Peyer's patch (tissue), 4 donors: ENCODE measurements at regions not wholly inside any gene's neighbourhood (a gene's known extent, or its start where the extent isn't known, plus 50 kb on each side); places are given as distances from the start of the nearest gene placed in this dataset.

Source experiments
- DNase-seq, 3 donors: peaks; one replicate each; pipeline ENCODE4 v3.0.0-alpha.2; 2017 to 2019
- H3K27ac ChIP-seq, 4 donors: fragments of 200-600 bp; sonication (generic); one replicate each; pipeline ENCODE4 v1.5.1; 2016 to 2019
- H3K27me3 ChIP-seq, 2 donors: fragments of 200-600 bp; sonication (generic); one replicate each; pipeline ENCODE4 v1.5.1; 2019
- H3K36me3 ChIP-seq, 3 donors: fragments of 200-600 bp; sonication (generic); one replicate each; pipeline ENCODE4 v1.5.1; 2016 to 2019
- H3K4me1 ChIP-seq, 4 donors: fragments of 200-600 bp; sonication (generic); one replicate each; pipeline ENCODE4 v1.5.1; 2016 to 2019
- H3K4me3 ChIP-seq, 4 donors: fragments of 200-600 bp; sonication (generic); 1 replicate in 3 of 4; 2 replicates in 1 of 4; pipeline ENCODE4 v1.5.1; 2016 to 2019; ENCODE audit warnings: mild to moderate bottlenecking in 1 of 4
- H3K9me3 ChIP-seq, 4 donors: fragments of 200-600 bp; sonication (generic); one replicate each; pipeline ENCODE4 v1.5.1; 2016 to 2019; ENCODE audit warnings: mild to moderate bottlenecking in 1 of 4
- CTCF ChIP-seq, 6 experiments: fragments of 450-650 bp in 4 of 6; fragments of 200-600 bp in 2 of 6; sonication (generic) in 1 of 6; IDR thresholded peaks; one replicate each; pipeline ENCODE4 v1.5.1; 2017 to 2019; ENCODE audit warnings: antibody characterized with exemption in 6 of 6, mild to moderate bottlenecking in 3 of 6, moderate library complexity in 1 of 6
- POLR2A ChIP-seq, 2 donors: fragments of 450-650 bp; IDR thresholded peaks; one replicate each; pipeline ENCODE4 v1.5.1; 2017; ENCODE audit warnings: antibody characterized with exemption in 2 of 2, mild to moderate bottlenecking in 2 of 2, moderate library complexity in 2 of 2

GRCh38 chr4:189385098-189385497, 555.6 kb upstream of the FRG1 start:
- H3K27me3 ChIP-seq, result no peaks in the 10 kb centered on the region
- no peak for DNase-seq
- no peak overlapping the region for H3K4me3 ChIP-seq
- no peaks in the 10 kb centered on the region for H3K4me1 ChIP-seq
- no peaks in the 10 kb centered on the region for H3K9me3 ChIP-seq
- no peaks in the 10 kb centered on the region for H3K36me3 ChIP-seq
- no peak for TF ChIP-seq CTCF (IDR thresholded peaks at IDR 0.05)
- TF ChIP-seq POLR2A (IDR thresholded peaks at IDR 0.05), result no peak
- no peak overlapping the region for H3K27ac ChIP-seq

- Histone ChIP-seq H3K27me3 (no peaks in the 10 kb centered on the region), H3K27ac (no peak overlapping the region), H3K9me3 (no peaks in the 10 kb centered on the region), H3K4me3 (no peak overlapping the region), H3K36me3 (no peaks in the 10 kb centered on the region), H3K4me1 (no peaks in the 10 kb centered on the region)
- DNase-seq, result no peak
- no peak for TF ChIP-seq CTCF (IDR thresholded peaks at IDR 0.05)
- no peak for TF ChIP-seq POLR2A (IDR thresholded peaks at IDR 0.05)
Measured at GRCh38 chr4:189385579-189385978, 555.1 kb upstream of the FRG1 start.

GRCh38 chr4:189396435-189396834, 544.2 kb upstream of the FRG1 start:
- Histone ChIP-seq H3K36me3 (no peaks in the 10 kb centered on the region), H3K27ac (no peak overlapping the region), H3K4me3 (no peak overlapping the region), H3K4me1 (no peaks in the 10 kb centered on the region), H3K27me3 (no peaks in the 10 kb centered on the region), H3K9me3 (no peaks in the 10 kb centered on the region)
- no peak for DNase-seq
- TF ChIP-seq POLR2A (IDR thresholded peaks at IDR 0.05) (no peak), CTCF (IDR thresholded peaks at IDR 0.05) (no peak)

GRCh38 chr4:189404271-189404670, 536.4 kb upstream of the FRG1 start:
- no peak for DNase-seq
- Histone ChIP-seq H3K27ac (no peak overlapping the region), H3K27me3 (no peaks in the 10 kb centered on the region), H3K4me3 (no peak overlapping the region), H3K36me3 (no peaks in the 10 kb centered on the region), H3K4me1 (no peaks in the 10 kb centered on the region), H3K9me3 (peaks cover 0 to 3% (median 0%) of the 10 kb centered on the region in 4 donors)
- no peak for TF ChIP-seq POLR2A (IDR thresholded peaks at IDR 0.05)
- TF ChIP-seq CTCF (IDR thresholded peaks at IDR 0.05), result no peak

- peaks cover 0 to 7% (median 0%) of the 10 kb centered on the region in 4 donors for H3K9me3 ChIP-seq
- no peaks in the 10 kb centered on the region for H3K4me1 ChIP-seq
- no peak for TF ChIP-seq CTCF (IDR thresholded peaks at IDR 0.05)
- TF ChIP-seq POLR2A (IDR thresholded peaks at IDR 0.05), result no peak
- DNase-seq, result no peak
- H3K36me3 ChIP-seq, result no peaks in the 10 kb centered on the region
- H3K27ac ChIP-seq, result no peak overlapping the region
- no peaks in the 10 kb centered on the region for H3K27me3 ChIP-seq
- no peak overlapping the region for H3K4me3 ChIP-seq
Measured at GRCh38 chr4:189409158-189409557, 531.5 kb upstream of the FRG1 start.

- no peaks in the 10 kb centered on the region for H3K27me3 ChIP-seq
- H3K9me3 ChIP-seq, result peaks cover 0 to 4% (median 0%) of the 10 kb centered on the region in 4 donors
- H3K27ac ChIP-seq, result no peak overlapping the region
- H3K4me3 ChIP-seq, result no peak overlapping the region
- TF ChIP-seq CTCF (IDR thresholded peaks at IDR 0.05) (no peak), POLR2A (IDR thresholded peaks at IDR 0.05) (no peak)
- H3K4me1 ChIP-seq, result no peaks in the 10 kb centered on the region
- no peaks in the 10 kb centered on the region for H3K36me3 ChIP-seq
- no peak for DNase-seq
Measured at GRCh38 chr4:189414021-189414420, 526.7 kb upstream of the FRG1 start.
